HFF-Myc (cell line): ENCODE measurements at regions not wholly inside any gene's neighbourhood (a gene's known extent, or its start where the extent isn't known, plus 50 kb on each side); places are given as distances from the start of the nearest gene placed in this dataset.

ENCODE experiments used
- DNase-seq: peaks from one replicate; pipeline ENCODE4 v3.0.0-alpha.2; 2011; ENCODE audit warnings: low read depth; ENCODE audit errors: extremely low read depth
- H3K4me3 ChIP-seq: replicated peaks from 2 replicates; pipeline ENCODE4 v1.5.1; 2011; ENCODE audit warnings: low read depth, mild to moderate bottlenecking, control low read depth, low read length
- CTCF ChIP-seq: IDR thresholded peaks from 2 replicates; pipeline ENCODE4 v1.5.1; 2012; ENCODE audit warnings: mild to moderate bottlenecking, low read depth, low read length, control low read depth; ENCODE audit errors: missing control alignments

- no peak for TF ChIP-seq CTCF
- no peak overlapping the region for H3K4me3 ChIP-seq
- no peak for DNase-seq
Observed at GRCh38 chr3:6803619-6804018, 57.3 kb upstream of the GRM7 start.

GRCh38 chr3:6805236-6805635 lies 55.7 kb upstream of the GRM7 start:
- TF ChIP-seq CTCF = no peak
- no peak for DNase-seq
- H3K4me3 ChIP-seq = no peak overlapping the region

- no peak overlapping the region for H3K4me3 ChIP-seq
- no peak for DNase-seq
Observed at GRCh38 chr3:6806991-6807390, 53.9 kb upstream of the GRM7 start.

GRCh38 chr3:6807967-6808588 lies 52.8 kb upstream of the GRM7 start:
- no peak for DNase-seq
- no peak for TF ChIP-seq CTCF
- H3K4me3 ChIP-seq = no peak overlapping the region

More at GRCh38 chr3:6806991-6807390, 53.9 kb upstream of the GRM7 start:
- no peak for TF ChIP-seq CTCF

GRCh38 chr3:6809349-6809748 lies 51.6 kb upstream of the GRM7 start:
- no peak overlapping the region for H3K4me3 ChIP-seq
- no peak for TF ChIP-seq CTCF
- DNase-seq = no peak
